Hepatic stellate cell (primary cell): ENCODE measurements at regions not wholly inside any gene's neighbourhood (a gene's known extent, or its start where the extent isn't known, plus 50 kb on each side); places are given as distances from the start of the nearest gene placed in this dataset.

Experiments used
- DNase-seq: peaks from one replicate; pipeline ENCODE4 v3.0.0; 2011; ENCODE audit warnings: low spot score

GRCh38 chr1:59058665-59059439, 238.0 kb upstream of the FGGY start:
- no peak for DNase-seq

DNA sequence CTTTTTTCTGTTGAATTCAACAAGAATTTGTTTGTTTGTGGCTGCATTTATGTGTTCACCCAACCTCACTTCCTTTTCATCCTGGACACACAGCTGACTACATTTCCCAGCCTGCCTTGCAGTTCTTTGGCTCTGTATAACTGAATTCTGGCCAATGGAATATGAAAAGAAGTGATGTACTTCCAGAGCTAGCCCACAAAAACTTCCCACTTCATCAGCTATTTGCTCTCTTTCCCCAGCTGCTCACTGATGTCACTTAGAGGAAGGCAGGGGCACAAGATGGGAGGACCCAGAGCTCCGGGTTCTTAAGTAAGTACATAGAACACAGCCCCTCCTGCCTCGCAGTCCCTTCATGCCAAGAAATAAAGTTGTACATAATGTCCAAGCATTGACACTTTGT, 235.0 kb upstream of the FGGY start:
- DNase-seq, result peak; percentile 78

GRCh38 chr1:59062743-59063142, 234.2 kb upstream of the FGGY start:
- peak; percentile 42 for DNase-seq

- no peak for DNase-seq
Observed at GRCh38 chr1:59063501-59063900, 233.4 kb upstream of the FGGY start.

DNA sequence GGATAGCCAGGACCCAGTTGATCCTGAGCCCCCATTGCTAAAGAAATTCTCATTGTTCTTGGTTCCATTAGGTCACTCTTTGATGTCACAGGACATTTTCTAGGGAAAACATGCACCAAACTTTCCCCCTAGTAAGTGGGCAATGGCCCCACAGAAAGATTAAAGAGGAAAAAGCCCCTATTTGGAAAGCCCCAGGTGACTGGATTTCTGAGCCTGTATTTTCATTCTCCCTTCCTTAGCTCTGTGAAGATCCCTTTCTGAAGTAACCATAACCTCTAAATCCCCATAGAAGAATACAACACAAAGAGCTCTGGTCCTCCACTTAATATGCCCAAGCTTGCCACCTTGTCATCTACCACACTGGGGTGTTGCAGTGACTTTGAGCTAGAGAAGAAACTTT, 232.3 kb upstream of the FGGY start:
- no peak for DNase-seq

- DNase-seq, result no peak
Observed at GRCh38 chr1:59066236-59066635, 230.7 kb upstream of the FGGY start.

GRCh38 chr1:59070610-59071009, 226.3 kb upstream of the FGGY start:
- no peak for DNase-seq

DNA sequence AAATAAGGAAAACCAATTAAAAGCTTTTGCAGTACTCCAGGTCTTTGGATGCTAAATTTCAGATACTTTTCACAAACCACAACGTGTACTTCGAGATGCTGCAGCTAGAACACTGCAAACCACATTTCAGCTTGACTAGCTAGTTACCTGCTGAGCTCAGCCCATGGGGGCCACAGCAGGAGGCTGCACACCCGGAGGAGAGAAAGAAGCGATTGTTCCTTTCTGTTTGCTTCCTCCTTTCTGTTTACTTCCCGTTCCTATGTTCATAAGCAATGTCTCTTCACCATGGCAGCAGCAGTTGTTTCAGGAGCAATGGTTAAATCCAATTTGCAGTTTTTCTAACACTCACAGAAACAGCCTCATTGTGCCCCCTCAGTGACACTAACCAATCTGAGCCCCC, 225.6 kb upstream of the FGGY start:
- DNase-seq, result no peak

DNA sequence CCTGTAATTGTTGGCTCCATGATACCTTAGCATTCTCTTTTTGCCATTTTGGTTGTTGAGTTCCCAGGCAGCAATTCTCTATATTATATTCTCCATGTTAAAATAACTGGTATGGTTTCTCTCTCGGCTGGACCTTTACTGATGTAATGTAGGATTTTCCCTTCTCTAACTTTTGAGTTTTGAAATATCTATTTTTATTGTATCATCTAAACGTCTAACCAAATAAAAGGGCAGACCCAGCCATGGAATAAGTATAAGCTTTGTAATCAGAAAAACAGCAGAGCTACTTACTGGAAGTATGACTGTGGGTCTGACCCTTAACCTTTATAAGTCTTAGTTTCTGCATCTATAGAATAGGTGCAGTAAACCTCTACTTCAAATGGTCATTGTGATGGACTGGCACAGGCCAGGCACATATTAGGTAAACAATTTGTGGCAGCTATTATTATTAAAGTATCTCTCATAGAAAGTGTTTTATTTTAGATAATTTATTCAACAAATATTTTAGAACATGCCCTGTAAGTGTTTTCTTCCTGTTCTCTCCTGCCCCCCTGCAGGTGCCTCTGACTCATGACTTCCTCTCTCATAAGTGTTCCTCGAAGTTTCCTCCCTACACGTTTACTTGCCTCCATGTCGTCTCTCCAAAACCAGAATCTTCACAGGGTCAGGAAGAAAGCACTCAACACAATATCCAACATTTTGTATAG, 224.9 kb upstream of the FGGY start:
- no peak for DNase-seq

DNA sequence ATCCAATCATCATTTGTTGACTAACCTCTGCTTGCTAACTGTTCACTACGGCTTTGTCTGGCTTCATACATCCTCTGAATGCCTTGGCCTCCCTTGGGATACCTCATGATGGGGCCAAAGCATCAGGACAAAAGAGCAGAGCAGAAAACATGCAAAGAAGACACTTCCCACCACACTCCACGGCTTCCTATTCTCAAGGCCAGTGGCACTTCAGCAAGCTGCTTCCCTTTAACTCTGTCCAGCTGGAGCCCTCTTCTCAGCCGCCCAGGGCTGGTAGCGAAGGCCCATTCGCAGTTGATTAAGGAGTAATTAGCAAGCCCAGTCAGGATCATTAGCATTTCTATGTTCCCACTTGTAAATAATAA, 224.3 kb upstream of the FGGY start:
- no peak for DNase-seq

DNA sequence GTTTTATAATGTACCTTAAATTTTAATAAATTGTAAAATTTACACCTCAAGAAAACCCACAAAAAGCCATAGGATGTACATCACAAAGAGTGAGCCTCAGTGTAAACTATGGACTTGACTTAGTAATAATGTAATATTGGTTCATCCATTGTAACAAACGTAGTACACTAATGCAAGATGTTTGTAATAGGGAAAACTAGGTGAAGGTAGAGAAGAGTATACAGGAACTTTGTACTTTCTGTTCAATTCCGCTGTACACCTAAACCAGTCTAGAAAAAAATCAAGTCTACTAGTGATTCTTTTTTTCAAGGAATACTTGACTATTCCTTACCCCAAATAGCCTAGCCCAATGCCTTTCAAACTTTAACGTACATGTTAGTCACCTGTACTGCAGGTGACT, 222.3 kb upstream of the FGGY start:
- no peak for DNase-seq

- no peak for DNase-seq
Observed at GRCh38 chr1:59075021-59075420, 221.9 kb upstream of the FGGY start.

DNA sequence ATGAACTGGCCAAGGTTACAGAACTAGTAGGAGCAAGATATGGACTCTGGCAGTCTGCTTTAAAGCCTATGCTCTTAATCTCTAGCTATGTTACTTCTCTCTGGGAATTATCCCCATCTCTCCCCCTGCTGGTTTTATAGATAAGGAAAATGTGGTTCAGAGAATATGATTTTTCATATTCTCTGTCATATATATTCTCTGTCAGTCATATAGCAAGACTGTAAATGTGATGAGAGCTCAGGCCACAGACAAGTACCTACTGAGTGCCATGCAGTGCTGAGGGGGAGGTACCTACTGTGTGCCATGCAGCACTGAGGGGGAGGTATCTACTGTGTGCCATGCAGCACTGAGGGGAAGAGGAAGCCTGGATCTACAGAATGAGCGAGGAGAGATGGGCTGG, 220.3 kb upstream of the FGGY start:
- peak; percentile 26 for DNase-seq

- no peak for DNase-seq
Observed at GRCh38 chr1:59077466-59078069, 219.3 kb upstream of the FGGY start.

DNA sequence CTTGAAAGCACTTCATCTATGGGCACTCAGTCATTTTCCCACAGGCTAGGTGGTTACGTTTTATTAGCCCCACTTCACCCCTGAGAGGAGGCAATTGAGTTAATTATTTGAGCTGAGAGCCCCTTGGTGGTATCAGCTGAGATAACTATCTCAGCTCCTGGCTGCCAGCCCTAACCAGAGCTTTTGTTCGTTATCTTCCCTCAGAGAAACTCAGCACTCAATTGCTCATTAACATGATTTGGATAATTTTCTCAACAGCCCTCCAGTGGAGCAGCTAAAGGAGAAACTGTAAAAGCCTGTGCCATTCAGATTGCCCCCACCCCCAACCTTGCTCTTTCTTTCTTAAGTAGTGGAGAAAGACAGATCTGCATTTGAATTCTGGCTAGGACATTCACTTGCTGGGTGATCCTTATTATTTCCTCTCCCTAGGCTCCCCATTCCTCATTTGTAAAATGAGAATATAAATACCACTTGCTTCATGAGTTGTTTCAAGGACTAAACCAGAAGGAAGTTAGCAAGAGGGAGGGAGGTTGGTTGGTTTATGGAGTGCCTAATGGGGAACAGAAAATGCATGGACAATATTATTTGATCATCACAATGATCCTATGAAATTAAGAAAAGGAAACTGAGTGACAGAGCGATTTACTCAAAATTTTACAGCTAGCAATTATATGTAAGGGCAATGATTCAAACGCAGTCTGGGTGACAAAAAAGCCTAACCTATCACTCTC, 218.7 kb upstream of the FGGY start:
- DNase-seq, result no peak

DNA sequence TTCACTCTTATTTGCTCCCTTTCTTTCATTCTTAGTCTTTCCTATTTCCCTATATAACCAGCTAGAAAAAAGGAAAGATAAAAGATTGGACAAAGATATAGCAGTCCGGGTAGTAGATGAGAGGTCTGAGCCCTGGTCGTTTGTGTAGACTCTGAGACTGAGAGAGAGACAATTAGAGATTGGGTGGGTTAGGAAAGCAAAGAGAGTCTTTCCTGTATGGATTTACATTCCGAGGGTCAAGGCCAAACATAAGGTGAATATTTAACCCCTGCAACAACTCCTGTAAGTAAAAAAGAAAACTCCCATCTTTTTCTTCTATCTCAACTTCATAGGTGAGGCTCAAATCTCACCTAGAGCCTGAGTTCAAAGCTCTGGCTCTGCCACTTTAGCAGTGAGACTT, 218.0 kb upstream of the FGGY start:
- no peak for DNase-seq

GRCh38 chr1:59079434-59080140, 217.3 kb upstream of the FGGY start:
- no peak for DNase-seq

- DNase-seq, result no peak
Observed at GRCh38 chr1:59081181-59081580, 215.7 kb upstream of the FGGY start.

GRCh38 chr1:59081795-59082194, 215.1 kb upstream of the FGGY start:
- DNase-seq, result no peak

GRCh38 chr1:59083946-59084865, 212.7 kb upstream of the FGGY start:
- DNase-seq, result no peak

- DNase-seq, result no peak
Observed at GRCh38 chr1:59085101-59085500, 211.8 kb upstream of the FGGY start.
